Lower leg skin (tissue), 4 donors: ENCODE measurements at regions not wholly inside any gene's neighbourhood (a gene's known extent, or its start where the extent isn't known, plus 50 kb on each side); places are given as distances from the start of the nearest gene placed in this dataset.

ENCODE experiments used
- DNase-seq, 2 donors: peaks; one replicate each; pipeline ENCODE4 v3.0.0-alpha.2; 2019; ENCODE audit warnings: low spot score in 2 of 2
- H3K4me3 ChIP-seq: fragments of 200-600 bp; sonication (generic); 2 replicates; pipeline ENCODE4 v1.5.1; 2017; ENCODE audit warnings: mild to moderate bottlenecking, low read depth; ENCODE audit not compliant: poor library complexity, severe bottlenecking
- CTCF ChIP-seq, 3 donors: fragments of 450-650 bp; IDR thresholded peaks; one replicate each; pipeline ENCODE4 v1.5.1; 2016; ENCODE audit warnings: antibody characterized with exemption in 3 of 3, mild to moderate bottlenecking in 3 of 3, moderate library complexity in 2 of 3
- POLR2A ChIP-seq, 2 donors: fragments of 450-650 bp; IDR thresholded peaks; one replicate each; pipeline ENCODE4 v1.6.1; 2016 to 2017; ENCODE audit warnings: antibody characterized with exemption in 2 of 2, mild to moderate bottlenecking in 1 of 2, moderate library complexity in 1 of 2
- WGBS, 2 donors: methylation state at CpG; one replicate each; pipeline ENCODE4 v1.1.5; 2018; 5-methylcytosine and 5-hydroxymethylcytosine counted together
- intact Hi-C: fragments of 100-400 bp; cut with DNase I; formaldehyde crosslinking; loops from one replicate; pipeline ENCODE4 v1.15.0; 2023; ENCODE audit warnings: low total_unique reads

GRCh38 chr5:133827011-133827410 is 141.4 kb downstream of the C5orf15 start:
- intact Hi-C loops, result no loop called here
- DNase-seq, result peak in 1 of 2 donors; percentile 40
- H3K4me3 ChIP-seq, result no peak overlapping the region
- 72 to 85% methylated on average over 11 of the region's 11 CpGs for WGBS, 2 donors
- no peak for TF ChIP-seq CTCF (IDR thresholded peaks at IDR 0.05)
- TF ChIP-seq POLR2A (IDR thresholded peaks at IDR 0.05), result no peak

- peak in 1 of 2 donors; percentile 83 for DNase-seq
- WGBS, 2 donors, result 79 to 89% methylated on average over 14 of the region's 15 CpGs
- no peak for TF ChIP-seq CTCF (IDR thresholded peaks at IDR 0.05)
- TF ChIP-seq POLR2A (IDR thresholded peaks at IDR 0.05), result no peak
- intact Hi-C loops, result no loop called here
- H3K4me3 ChIP-seq, result no peak overlapping the region
Observed at GRCh38 chr5:133825631-133826289, 142.7 kb downstream of the C5orf15 start.

GRCh38 chr5:133824661-133825254 is 143.7 kb downstream of the C5orf15 start:
- intact Hi-C loops, result no loop called here
- no peak overlapping the region for H3K4me3 ChIP-seq
- 76 to 79% methylated on average over 6 of the region's 6 CpGs for WGBS, 2 donors
- no peak for TF ChIP-seq CTCF (IDR thresholded peaks at IDR 0.05)
- TF ChIP-seq POLR2A (IDR thresholded peaks at IDR 0.05), result no peak
- DNase-seq, result no peak

- TF ChIP-seq POLR2A (IDR thresholded peaks at IDR 0.05) (no peak), CTCF (IDR thresholded peaks at IDR 0.05) (no peak)
- intact Hi-C loops, result no loop called here
- no peak overlapping the region for H3K4me3 ChIP-seq
- 56 to 71% methylated on average over 3 of the region's 3 CpGs for WGBS, 2 donors
- DNase-seq, result no peak
Observed at GRCh38 chr5:133821889-133822288, 146.5 kb downstream of the C5orf15 start.

- H3K4me3 ChIP-seq, result no peak overlapping the region
- WGBS, 2 donors, result 33 to 48% methylated on average over 2 of the region's 2 CpGs
- no peak for DNase-seq
- intact Hi-C loops, result no loop called here
- TF ChIP-seq POLR2A (IDR thresholded peaks at IDR 0.05) (no peak), CTCF (IDR thresholded peaks at IDR 0.05) (no peak)
Observed at GRCh38 chr5:133821311-133821741, 147.1 kb downstream of the C5orf15 start.
